ENCODE measurements at regions not wholly inside any gene's neighbourhood (a gene's known extent, or its start where the extent isn't known, plus 50 kb on each side); places are given as distances from the start of the nearest gene placed in this dataset.

DNA sequence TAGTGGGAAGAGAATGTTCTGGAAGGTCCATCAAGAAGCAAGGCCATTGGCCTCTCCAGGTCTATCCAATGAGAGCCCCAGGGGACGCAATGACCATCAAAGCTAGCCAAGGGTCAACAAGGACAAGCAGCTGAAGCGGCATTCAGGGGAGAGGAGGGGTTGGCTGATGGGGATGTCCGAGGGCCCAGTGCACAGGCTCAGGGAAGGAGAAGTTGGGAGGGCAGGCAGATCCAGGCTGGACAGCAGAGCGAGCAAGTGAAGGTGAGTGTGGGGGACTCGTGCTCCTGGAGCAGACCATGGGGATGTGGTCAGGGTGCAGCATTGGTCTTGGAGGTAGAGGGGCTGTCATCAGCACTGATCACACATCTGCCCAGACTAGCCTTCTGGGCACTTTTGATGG is 275.4 kb upstream of the TCERG1L start:
- TF ChIP-seq, protein P1, sequence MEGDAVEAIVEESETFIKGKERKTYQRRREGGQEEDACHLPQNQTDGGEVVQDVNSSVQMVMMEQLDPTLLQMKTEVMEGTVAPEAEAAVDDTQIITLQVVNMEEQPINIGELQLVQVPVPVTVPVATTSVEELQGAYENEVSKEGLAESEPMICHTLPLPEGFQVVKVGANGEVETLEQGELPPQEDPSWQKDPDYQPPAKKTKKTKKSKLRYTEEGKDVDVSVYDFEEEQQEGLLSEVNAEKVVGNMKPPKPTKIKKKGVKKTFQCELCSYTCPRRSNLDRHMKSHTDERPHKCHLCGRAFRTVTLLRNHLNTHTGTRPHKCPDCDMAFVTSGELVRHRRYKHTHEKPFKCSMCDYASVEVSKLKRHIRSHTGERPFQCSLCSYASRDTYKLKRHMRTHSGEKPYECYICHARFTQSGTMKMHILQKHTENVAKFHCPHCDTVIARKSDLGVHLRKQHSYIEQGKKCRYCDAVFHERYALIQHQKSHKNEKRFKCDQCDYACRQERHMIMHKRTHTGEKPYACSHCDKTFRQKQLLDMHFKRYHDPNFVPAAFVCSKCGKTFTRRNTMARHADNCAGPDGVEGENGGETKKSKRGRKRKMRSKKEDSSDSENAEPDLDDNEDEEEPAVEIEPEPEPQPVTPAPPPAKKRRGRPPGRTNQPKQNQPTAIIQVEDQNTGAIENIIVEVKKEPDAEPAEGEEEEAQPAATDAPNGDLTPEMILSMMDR (IDR thresholded peaks at IDR 0.05; ENCODE audit: unreplicated experiment): no peak
- no peak overlapping the region for H3K27ac Mint-ChIP-seq (ENCODE audit: unreplicated experiment)
- no TSS peak for BruUV-seq (replicated peaks)
- no peaks in the 10 kb centered on the region for H3K9me3 Mint-ChIP-seq (ENCODE audit: low read depth, unreplicated experiment)
- no peak overlapping the region for H3K4me3 Mint-ChIP-seq (ENCODE audit: low read depth, unreplicated experiment)
- intact Hi-C loops (cut with micrococcal nuclease; ENCODE audit: unreplicated experiment): no loop called here
- no peaks in the 10 kb centered on the region for H3K36me3 Mint-ChIP-seq (ENCODE audit: insufficient read depth, unreplicated experiment)
- H3K4me1 Mint-ChIP-seq (ENCODE audit: low read depth, unreplicated experiment): no peaks in the 10 kb centered on the region
- peaks cover 17% of the 10 kb centered on the region for H3K27me3 Mint-ChIP-seq (ENCODE audit: unreplicated experiment)
- CTCF ChIA-PET: no interaction called here
- no peak for DNase-seq

DNA sequence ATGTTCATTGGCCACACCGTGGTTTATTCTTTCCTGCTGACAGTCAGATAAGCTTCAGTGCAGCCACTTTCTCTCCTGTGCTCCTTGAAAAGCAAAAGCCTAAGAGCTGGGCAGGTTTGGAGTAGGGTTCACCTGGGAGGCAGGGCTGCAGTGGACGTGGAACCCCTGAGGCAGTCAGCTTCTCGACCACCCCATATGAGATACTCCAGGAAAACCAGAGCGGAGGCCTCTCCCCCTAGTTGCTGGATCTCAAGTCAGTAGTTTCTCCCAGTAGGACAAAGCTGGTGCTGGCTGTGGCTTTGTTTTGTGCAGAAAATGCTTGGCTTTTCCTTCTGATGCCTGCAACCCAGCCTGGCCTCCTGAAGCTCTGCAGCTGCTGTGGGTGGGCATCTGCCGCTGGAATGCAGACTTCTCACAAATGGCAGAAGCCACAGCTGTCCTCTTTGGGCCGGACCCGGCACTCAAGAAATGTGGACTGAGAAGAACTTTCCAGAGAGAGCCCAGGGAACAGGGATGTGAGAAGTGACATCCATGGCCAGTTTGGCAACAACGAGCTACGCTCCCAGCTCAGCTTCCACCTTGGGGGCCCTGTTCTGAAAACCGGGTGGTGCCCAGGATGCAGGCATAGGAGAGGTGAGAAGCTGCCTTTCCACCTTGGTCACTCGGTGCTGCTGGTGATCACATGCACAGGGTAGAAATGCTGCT is 276.6 kb upstream of the TCERG1L start:
- no peak overlapping the region for H3K4me3 Mint-ChIP-seq (ENCODE audit: low read depth, unreplicated experiment)
- H3K9me3 Mint-ChIP-seq (ENCODE audit: low read depth, unreplicated experiment): no peaks in the 10 kb centered on the region
- H3K36me3 Mint-ChIP-seq (ENCODE audit: insufficient read depth, unreplicated experiment): no peaks in the 10 kb centered on the region
- BruUV-seq (replicated peaks): no TSS peak
- DNase-seq: no peak
- intact Hi-C loops (cut with micrococcal nuclease; ENCODE audit: unreplicated experiment): no loop called here
- H3K4me1 Mint-ChIP-seq (ENCODE audit: low read depth, unreplicated experiment): no peaks in the 10 kb centered on the region
- CTCF ChIA-PET: no interaction called here
- H3K27me3 Mint-ChIP-seq (ENCODE audit: unreplicated experiment): peaks cover 17% of the 10 kb centered on the region
- H3K27ac Mint-ChIP-seq (ENCODE audit: unreplicated experiment): no peak overlapping the region
- TF ChIP-seq, protein P1 (IDR thresholded peaks at IDR 0.05; ENCODE audit: unreplicated experiment): no peak

DNA sequence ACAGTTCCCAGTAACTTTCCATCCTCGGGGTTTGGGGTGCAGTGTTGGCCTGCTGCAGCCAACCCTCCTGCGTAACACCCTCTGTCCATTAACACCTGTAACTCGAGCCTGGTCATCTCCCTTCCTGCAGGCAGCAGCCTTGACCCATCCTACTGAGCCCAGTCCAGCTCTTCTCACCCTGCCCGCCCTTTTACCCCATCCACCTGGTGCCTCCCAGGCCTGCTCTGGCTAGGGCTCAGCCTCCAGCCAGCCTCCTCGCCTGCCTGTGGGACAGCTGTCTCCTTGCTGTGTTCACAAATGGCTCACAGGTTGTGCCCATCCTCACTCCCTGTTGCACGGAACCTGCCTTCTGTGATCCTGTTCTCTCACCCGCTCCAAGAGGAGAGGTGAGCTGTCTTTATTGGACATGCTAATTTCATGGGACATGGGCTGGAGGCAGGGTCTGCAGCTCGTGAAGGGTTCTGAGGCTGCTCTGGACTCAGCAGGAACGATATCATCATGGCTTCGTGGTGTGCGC is 277.2 kb upstream of the TCERG1L start:
- H3K36me3 Mint-ChIP-seq (ENCODE audit: insufficient read depth, unreplicated experiment): no peaks in the 10 kb centered on the region
- CTCF ChIA-PET: interaction anchor here (0.7 kb wide), 1 partner anchor 85 kb away, joined by 3 read pairs; no protein-coding TSS in a partner anchor
- no TSS peak for BruUV-seq (replicated peaks)
- H3K9me3 Mint-ChIP-seq (ENCODE audit: low read depth, unreplicated experiment): no peaks in the 10 kb centered on the region
- no peak overlapping the region for H3K27ac Mint-ChIP-seq (ENCODE audit: unreplicated experiment)
- TF ChIP-seq, protein P1 (IDR thresholded peaks at IDR 0.05; ENCODE audit: unreplicated experiment): no peak
- H3K4me1 Mint-ChIP-seq (ENCODE audit: low read depth, unreplicated experiment): no peaks in the 10 kb centered on the region
- H3K4me3 Mint-ChIP-seq (ENCODE audit: low read depth, unreplicated experiment): no peak overlapping the region
- no peak for DNase-seq
- peaks cover 17% of the 10 kb centered on the region for H3K27me3 Mint-ChIP-seq (ENCODE audit: unreplicated experiment)
- intact Hi-C loops (cut with micrococcal nuclease; ENCODE audit: unreplicated experiment): no loop called here

DNA sequence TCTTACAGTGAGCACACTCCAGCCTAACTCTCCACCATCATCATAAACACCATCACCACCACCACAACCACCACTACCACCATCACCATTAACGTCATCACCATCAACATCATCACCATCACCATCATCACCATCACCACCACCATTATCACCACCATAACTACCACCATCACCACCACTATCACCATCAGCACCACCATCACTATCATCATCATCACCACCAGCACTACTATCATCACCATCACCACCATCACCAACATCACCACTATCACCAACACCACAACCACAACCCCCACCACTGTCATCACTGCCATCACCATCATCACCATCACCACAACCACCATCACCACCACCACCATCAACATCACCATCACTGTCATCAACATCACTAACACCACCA is 279.0 kb upstream of the TCERG1L start:
- intact Hi-C loops (cut with micrococcal nuclease; ENCODE audit: unreplicated experiment): no loop called here
- H3K4me3 Mint-ChIP-seq (ENCODE audit: low read depth, unreplicated experiment): no peak overlapping the region
- H3K36me3 Mint-ChIP-seq (ENCODE audit: insufficient read depth, unreplicated experiment): no peaks in the 10 kb centered on the region
- no peaks in the 10 kb centered on the region for H3K4me1 Mint-ChIP-seq (ENCODE audit: low read depth, unreplicated experiment)
- H3K9me3 Mint-ChIP-seq (ENCODE audit: low read depth, unreplicated experiment): no peaks in the 10 kb centered on the region
- no peak overlapping the region for H3K27ac Mint-ChIP-seq (ENCODE audit: unreplicated experiment)
- no TSS peak for BruUV-seq (replicated peaks)
- peaks cover 11% of the 10 kb centered on the region for H3K27me3 Mint-ChIP-seq (ENCODE audit: unreplicated experiment)
- no peak for DNase-seq
- CTCF ChIA-PET: no interaction called here
- TF ChIP-seq, protein P1 (IDR thresholded peaks at IDR 0.05; ENCODE audit: unreplicated experiment): no peak

Data from Calu3 (cell line).